ENCODE measurements at regions not wholly inside any gene's neighbourhood (a gene's known extent, or its start where the extent isn't known, plus 50 kb on each side); places are given as distances from the start of the nearest gene placed in this dataset.
"Not testable (repeated sequence)": the region's sequence is repeated elsewhere in the genome, so short reads cannot be mapped to it uniquely, and the experiment has no call there.

- DNase-seq, result no peak
Observed at GRCh38 chr16:54879681-54880080, 51.0 kb upstream of the IRX5 start.

GRCh38 chr16:54878301-54878700 lies 52.4 kb upstream of the IRX5 start:
- DNase-seq, result no peak

- no peak for DNase-seq
Observed at GRCh38 chr16:54875443-54875842, 55.2 kb upstream of the IRX5 start.

- not testable (repeated sequence) for DNase-seq
Observed at GRCh38 chr16:54873716-54874373, 56.8 kb upstream of the IRX5 start.

GRCh38 chr16:54873071-54873470 lies 57.6 kb upstream of the IRX5 start:
- no peak for DNase-seq

GRCh38 chr16:54870151-54870550 lies 60.5 kb upstream of the IRX5 start:
- DNase-seq, result no peak

- DNase-seq, result no peak
Observed at GRCh38 chr16:54867302-54867832, 63.3 kb upstream of the IRX5 start.

GRCh38 chr16:54862529-54862928 lies 68.1 kb upstream of the IRX5 start:
- DNase-seq, result no peak

GRCh38 chr16:54856871-54857270 lies 73.8 kb upstream of the IRX5 start:
- no peak for DNase-seq

- DNase-seq, result no peak
Observed at GRCh38 chr16:54847609-54848008, 83.1 kb upstream of the IRX5 start.

GRCh38 chr16:54847207-54847606 lies 83.5 kb upstream of the IRX5 start:
- DNase-seq, result no peak

- DNase-seq, result no peak
Observed at GRCh38 chr16:54846766-54847165, 83.9 kb upstream of the IRX5 start.

- DNase-seq, result no peak
Observed at GRCh38 chr16:54843424-54843750, 87.3 kb upstream of the IRX5 start.

GRCh38 chr16:54842743-54843423 lies 87.8 kb upstream of the IRX5 start:
- DNase-seq, result no peak

- no peak for DNase-seq
Observed at GRCh38 chr16:54829691-54830090, 101.0 kb upstream of the IRX5 start.

- no peak for DNase-seq
Observed at GRCh38 chr16:54822892-54823291, 107.8 kb upstream of the IRX5 start.

- no peak for DNase-seq
Observed at GRCh38 chr16:54822492-54822891, 108.2 kb upstream of the IRX5 start.

GRCh38 chr16:54821731-54822130 lies 108.9 kb upstream of the IRX5 start:
- no peak for DNase-seq

- no peak for DNase-seq
Observed at GRCh38 chr16:54817940-54818574, 112.6 kb upstream of the IRX5 start.

GRCh38 chr16:54817432-54817831 lies 113.2 kb upstream of the IRX5 start:
- peak; percentile 11 for DNase-seq

GRCh38 chr16:54816471-54816870 lies 114.2 kb upstream of the IRX5 start:
- DNase-seq, result no peak

GRCh38 chr16:54815177-54815576 lies 115.5 kb upstream of the IRX5 start:
- DNase-seq, result no peak

GRCh38 chr16:54813778-54814177 lies 116.9 kb upstream of the IRX5 start:
- DNase-seq, result no peak

- no peak for DNase-seq
Observed at GRCh38 chr16:54812229-54812628, 118.4 kb upstream of the IRX5 start.

Data from NCI-H69 (cell line).